Ishikawa (cell line): ENCODE measurements at regions not wholly inside any gene's neighbourhood (a gene's known extent, or its start where the extent isn't known, plus 50 kb on each side); places are given as distances from the start of the nearest gene placed in this dataset.

ENCODE experiments used
- CEBPB ChIP-seq: IDR thresholded peaks from 2 replicates; pipeline ENCODE4 v1.6.1; 2012
- CREB1 ChIP-seq: IDR thresholded peaks from 2 replicates; pipeline ENCODE4 v1.6.1; 2012; ENCODE audit warnings: low read depth
- EGR1 ChIP-seq: IDR thresholded peaks from 2 replicates; pipeline ENCODE4 v1.6.1; 2012
- EP300 ChIP-seq: IDR thresholded peaks from 2 replicates; pipeline ENCODE4 v1.6.1; 2012; ENCODE audit warnings: borderline replicate concordance
- FOXM1 ChIP-seq: IDR thresholded peaks from 2 replicates; pipeline ENCODE4 v1.6.1; 2012; ENCODE audit warnings: low read depth, borderline replicate concordance
- NFIC ChIP-seq: IDR thresholded peaks from 2 replicates; pipeline ENCODE4 v1.6.1; 2012
- RAD21 ChIP-seq: IDR thresholded peaks from 2 replicates; pipeline ENCODE4 v1.6.1; 2012; ENCODE audit warnings: low read depth
- REST ChIP-seq: IDR thresholded peaks from 2 replicates; pipeline ENCODE4 v1.6.1; 2012; ENCODE audit warnings: low read depth, mild to moderate bottlenecking
- TAF1 ChIP-seq: IDR thresholded peaks from 2 replicates; pipeline ENCODE4 v1.6.1; 2012; ENCODE audit warnings: low read depth, mild to moderate bottlenecking
- TCF12 ChIP-seq: IDR thresholded peaks from 2 replicates; pipeline ENCODE4 v1.6.1; 2012; ENCODE audit warnings: low read depth
- TEAD4 ChIP-seq: IDR thresholded peaks from 2 replicates; pipeline ENCODE4 v1.6.1; 2012
- USF1 ChIP-seq: IDR thresholded peaks from 2 replicates; pipeline ENCODE4 v1.6.1; 2012
- YY1 ChIP-seq: IDR thresholded peaks from 2 replicates; pipeline ENCODE4 v1.6.1; 2012; ENCODE audit warnings: low read depth
- ZBTB7A ChIP-seq: IDR thresholded peaks from 2 replicates; pipeline ENCODE4 v1.6.1; 2012; ENCODE audit warnings: low read depth
- TF ChIP-seq, protein P1 (sequence below): IDR thresholded peaks from 2 replicates; pipeline ENCODE4 v1.6.1; 2012

- TF ChIP-seq CEBPB = no peak
- no peak for TF ChIP-seq TCF12
- TF ChIP-seq USF1 = no peak
- no peak for TF ChIP-seq FOXM1
- TF ChIP-seq ZBTB7A = no peak
- TF ChIP-seq, protein P1, sequence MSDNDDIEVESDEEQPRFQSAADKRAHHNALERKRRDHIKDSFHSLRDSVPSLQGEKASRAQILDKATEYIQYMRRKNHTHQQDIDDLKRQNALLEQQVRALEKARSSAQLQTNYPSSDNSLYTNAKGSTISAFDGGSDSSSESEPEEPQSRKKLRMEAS = no peak
- no peak for TF ChIP-seq TEAD4
Observed at GRCh38 chr10:94097656-94098055, 103.9 kb downstream of the PLCE1 start.

- TF ChIP-seq TCF12 (no peak), USF1 (no peak), FOXM1 (no peak), RAD21 (no peak), REST (no peak), EGR1 (no peak), ZBTB7A (no peak), TEAD4 (no peak), TAF1 (no peak), CREB1 (no peak), EP300 (no peak), CEBPB (no peak), YY1 (no peak), NFIC (no peak)
- TF ChIP-seq, protein P1 = no peak
Observed at GRCh38 chr10:94098896-94099295, 105.2 kb downstream of the PLCE1 start.

- TF ChIP-seq EGR1 = no peak
- no peak for TF ChIP-seq TAF1
- no peak for TF ChIP-seq EP300
- TF ChIP-seq REST = no peak
- TF ChIP-seq ZBTB7A = no peak
- no peak for TF ChIP-seq CREB1
Observed at GRCh38 chr10:94101894-94102293, 108.2 kb downstream of the PLCE1 start.

DNA sequence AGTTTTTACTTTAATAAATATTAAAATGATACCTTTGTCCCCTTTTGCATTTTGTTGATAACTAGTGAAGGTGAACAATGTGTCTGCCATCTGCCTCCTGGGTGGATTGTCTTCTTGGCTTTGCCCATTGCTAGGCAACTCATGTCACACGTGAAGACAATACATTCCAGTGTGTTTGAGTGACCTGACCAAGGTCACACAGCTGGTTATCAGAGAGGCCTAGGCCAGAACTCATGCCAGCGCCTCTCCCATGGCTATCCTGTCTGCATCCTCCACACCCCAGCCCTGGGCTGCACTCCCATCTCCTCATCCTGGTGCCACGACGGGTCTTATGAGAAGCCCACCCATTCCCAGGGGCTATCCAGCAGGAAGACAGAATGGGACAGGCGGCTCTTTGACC lies 108.7 kb downstream of the PLCE1 start:
- TF ChIP-seq, protein P1 = no peak
- TF ChIP-seq TAF1 (no peak), TCF12 (no peak), ZBTB7A (no peak), EGR1 (no peak), EP300 (no peak), CREB1 (no peak), REST (no peak), CEBPB (no peak)

- TF ChIP-seq CREB1 (no peak), USF1 (no peak), RAD21 (no peak), TAF1 (no peak), TEAD4 (no peak), EGR1 (no peak), NFIC (no peak), EP300 (no peak), ZBTB7A (no peak), CEBPB (no peak)
- TF ChIP-seq, protein P1 = no peak
Observed at GRCh38 chr10:94103192-94103591, 109.5 kb downstream of the PLCE1 start.
